ENCODE measurements at regions not wholly inside any gene's neighbourhood (a gene's known extent, or its start where the extent isn't known, plus 50 kb on each side); places are given as distances from the start of the nearest gene placed in this dataset.

DNA sequence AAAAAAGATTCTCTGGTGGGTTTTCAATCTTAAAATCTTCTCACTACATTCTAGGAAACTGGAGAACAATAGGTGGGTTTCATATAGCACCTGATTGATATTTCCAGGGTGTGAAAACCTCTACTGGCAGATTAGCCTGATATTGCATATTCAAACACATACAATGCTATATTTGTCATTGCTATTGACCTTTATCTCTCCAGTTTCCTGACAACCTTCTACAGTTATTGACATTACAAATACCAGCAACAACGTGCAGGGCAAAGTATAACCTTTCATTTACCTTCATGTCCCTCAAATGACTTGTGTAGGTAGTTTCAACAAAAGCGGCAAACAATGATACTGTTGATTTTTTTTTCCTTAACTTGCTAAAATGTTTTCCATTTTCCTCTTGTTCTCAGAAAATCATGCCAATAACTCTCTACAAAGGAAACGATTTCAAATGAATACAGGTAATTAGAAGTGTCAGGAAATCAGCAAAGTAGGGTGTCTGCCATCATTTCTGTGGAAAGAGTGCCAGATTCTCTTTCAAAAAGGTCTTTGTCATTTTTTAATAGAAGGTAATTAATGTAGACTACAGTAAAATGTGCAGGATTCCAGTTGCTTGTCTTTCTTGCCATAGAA, 72.6 kb upstream of the CDIN1 start:
- TF ChIP-seq NFYB (IDR thresholded peaks at IDR 0.05; ENCODE audit: extremely low read depth, insufficient read length) (no peak), HDAC8 (tag; IDR thresholded peaks at IDR 0.05) (no peak), FOXM1 (IDR thresholded peaks at IDR 0.05; ENCODE audit: low read depth) (no peak), FOXM1 (CRISPR knock-in tag; IDR thresholded peaks at IDR 0.05; ENCODE audit: low read depth) (no peak), ZNF174 (CRISPR knock-in tag; IDR thresholded peaks at IDR 0.05) (no peak), CBFA2T3 (IDR thresholded peaks at IDR 0.05) (no peak), EZH2 (IDR thresholded peaks at IDR 0.05; ENCODE audit: borderline replicate concordance, low read depth, low read length) (no peak), ZNF239 (CRISPR knock-in tag; IDR thresholded peaks at IDR 0.05) (no peak), MEF2A (IDR thresholded peaks at IDR 0.05; ENCODE audit: control insufficient read depth, low read depth, low read length) (no peak), ADNP (tag; IDR thresholded peaks at IDR 0.05) (no peak)
- TF ChIP-seq, protein P1, sequence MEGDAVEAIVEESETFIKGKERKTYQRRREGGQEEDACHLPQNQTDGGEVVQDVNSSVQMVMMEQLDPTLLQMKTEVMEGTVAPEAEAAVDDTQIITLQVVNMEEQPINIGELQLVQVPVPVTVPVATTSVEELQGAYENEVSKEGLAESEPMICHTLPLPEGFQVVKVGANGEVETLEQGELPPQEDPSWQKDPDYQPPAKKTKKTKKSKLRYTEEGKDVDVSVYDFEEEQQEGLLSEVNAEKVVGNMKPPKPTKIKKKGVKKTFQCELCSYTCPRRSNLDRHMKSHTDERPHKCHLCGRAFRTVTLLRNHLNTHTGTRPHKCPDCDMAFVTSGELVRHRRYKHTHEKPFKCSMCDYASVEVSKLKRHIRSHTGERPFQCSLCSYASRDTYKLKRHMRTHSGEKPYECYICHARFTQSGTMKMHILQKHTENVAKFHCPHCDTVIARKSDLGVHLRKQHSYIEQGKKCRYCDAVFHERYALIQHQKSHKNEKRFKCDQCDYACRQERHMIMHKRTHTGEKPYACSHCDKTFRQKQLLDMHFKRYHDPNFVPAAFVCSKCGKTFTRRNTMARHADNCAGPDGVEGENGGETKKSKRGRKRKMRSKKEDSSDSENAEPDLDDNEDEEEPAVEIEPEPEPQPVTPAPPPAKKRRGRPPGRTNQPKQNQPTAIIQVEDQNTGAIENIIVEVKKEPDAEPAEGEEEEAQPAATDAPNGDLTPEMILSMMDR (IDR thresholded peaks at IDR 0.05 in 2 of 3, conservative IDR thresholded peaks at IDR 0.05 in 1 of 3; ENCODE audit: insufficient read depth in 2 of 3, low read depth in 1 of 3, low read length in 3 of 3) = no peak
